WERI-Rb-1 (cell line): ENCODE measurements at regions not wholly inside any gene's neighbourhood (a gene's known extent, or its start where the extent isn't known, plus 50 kb on each side); places are given as distances from the start of the nearest gene placed in this dataset.

ENCODE experiments used
- DNase-seq: peaks from one replicate; pipeline ENCODE4 v3.0.0-alpha.2; 2020
- H3K27ac ChIP-seq: fragments of 250-450 bp; sonication (Bioruptor Pico); 2 replicates; pipeline ENCODE4 v1.5.1; 2020; ENCODE audit warnings: mild to moderate bottlenecking, moderate library complexity
- H3K27me3 ChIP-seq: fragments of 250-450 bp; sonication (Bioruptor Pico); 2 replicates; pipeline ENCODE4 v1.5.1; 2021; ENCODE audit warnings: mild to moderate bottlenecking, low read depth, moderate library complexity; ENCODE audit not compliant: insufficient read depth, severe bottlenecking
- H3K36me3 ChIP-seq: fragments of 250-450 bp; sonication (Bioruptor Pico); 2 replicates; pipeline ENCODE4 v1.5.1; 2020; ENCODE audit warnings: mild to moderate bottlenecking, moderate library complexity
- H3K4me3 ChIP-seq: 2 replicates; pipeline ENCODE4 v1.5.1; 2011; ENCODE audit warnings: low read depth, mild to moderate bottlenecking, control low read depth, low read length
- H3K9me3 ChIP-seq: fragments of 250-450 bp; sonication (Bioruptor Pico); 2 replicates; pipeline ENCODE4 v1.5.1; 2021; ENCODE audit warnings: mild to moderate bottlenecking, moderate library complexity; ENCODE audit not compliant: severe bottlenecking
- TF ChIP-seq, protein P1 (sequence below): IDR thresholded peaks from 2 replicates; pipeline ENCODE4 v1.5.1; 2011; ENCODE audit warnings: low read depth, mild to moderate bottlenecking, control low read depth, inconsistent platforms, low read length

DNA sequence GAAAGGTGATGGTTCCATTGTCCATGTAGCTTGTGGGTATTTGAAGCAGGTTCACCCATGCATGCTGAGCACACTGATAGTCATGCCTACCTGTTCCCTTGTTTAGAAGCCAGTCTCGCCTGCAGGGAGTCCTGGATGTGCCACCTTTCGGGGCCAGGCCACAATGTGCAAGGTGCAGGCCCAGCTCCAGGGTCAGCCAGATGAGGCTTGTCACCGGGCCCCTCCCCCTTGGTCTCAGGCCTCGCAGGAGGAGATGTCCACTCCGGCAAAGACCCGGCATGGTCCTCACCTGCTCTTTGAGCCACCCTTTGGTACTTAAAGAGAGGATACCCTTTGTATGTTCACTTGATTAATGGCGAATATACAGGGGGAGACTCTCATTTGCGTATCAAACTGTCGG is 140.4 kb upstream of the RTL1 start:
- Histone ChIP-seq H3K27me3 (peaks cover 78% of the 10 kb centered on the region), H3K36me3 (no peaks in the 10 kb centered on the region), H3K4me3 (no peak overlapping the region), H3K27ac (no peak overlapping the region), H3K9me3 (no peaks in the 10 kb centered on the region)
- no peak for DNase-seq
- TF ChIP-seq, protein P1, sequence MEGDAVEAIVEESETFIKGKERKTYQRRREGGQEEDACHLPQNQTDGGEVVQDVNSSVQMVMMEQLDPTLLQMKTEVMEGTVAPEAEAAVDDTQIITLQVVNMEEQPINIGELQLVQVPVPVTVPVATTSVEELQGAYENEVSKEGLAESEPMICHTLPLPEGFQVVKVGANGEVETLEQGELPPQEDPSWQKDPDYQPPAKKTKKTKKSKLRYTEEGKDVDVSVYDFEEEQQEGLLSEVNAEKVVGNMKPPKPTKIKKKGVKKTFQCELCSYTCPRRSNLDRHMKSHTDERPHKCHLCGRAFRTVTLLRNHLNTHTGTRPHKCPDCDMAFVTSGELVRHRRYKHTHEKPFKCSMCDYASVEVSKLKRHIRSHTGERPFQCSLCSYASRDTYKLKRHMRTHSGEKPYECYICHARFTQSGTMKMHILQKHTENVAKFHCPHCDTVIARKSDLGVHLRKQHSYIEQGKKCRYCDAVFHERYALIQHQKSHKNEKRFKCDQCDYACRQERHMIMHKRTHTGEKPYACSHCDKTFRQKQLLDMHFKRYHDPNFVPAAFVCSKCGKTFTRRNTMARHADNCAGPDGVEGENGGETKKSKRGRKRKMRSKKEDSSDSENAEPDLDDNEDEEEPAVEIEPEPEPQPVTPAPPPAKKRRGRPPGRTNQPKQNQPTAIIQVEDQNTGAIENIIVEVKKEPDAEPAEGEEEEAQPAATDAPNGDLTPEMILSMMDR: no peak

DNA sequence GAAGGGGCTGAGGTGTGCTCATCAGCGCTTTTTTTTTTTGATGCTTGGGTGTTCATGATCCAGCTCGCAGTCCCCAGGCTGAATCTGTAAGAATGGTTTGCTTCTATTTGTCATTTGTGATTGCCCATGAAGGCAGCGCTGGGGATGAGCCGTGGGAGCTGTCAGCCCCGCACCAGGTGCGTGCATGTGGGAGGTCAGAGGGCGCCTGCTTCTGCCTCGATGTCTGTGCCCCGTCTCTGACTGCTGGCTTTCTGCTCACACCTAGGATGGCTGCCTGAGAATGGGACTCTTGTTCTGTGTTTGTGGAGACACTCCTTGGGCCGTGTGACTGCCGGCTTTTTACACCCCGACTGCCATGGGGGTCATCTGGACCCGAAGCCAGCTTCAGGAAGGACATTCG is 141.2 kb upstream of the RTL1 start:
- no peak for DNase-seq
- TF ChIP-seq, protein P1: no peak
- no peak overlapping the region for H3K27ac ChIP-seq
- peaks cover 79% of the 10 kb centered on the region for H3K27me3 ChIP-seq
- H3K36me3 ChIP-seq: no peaks in the 10 kb centered on the region
- no peaks in the 10 kb centered on the region for H3K9me3 ChIP-seq
- H3K4me3 ChIP-seq: no peak overlapping the region

DNA sequence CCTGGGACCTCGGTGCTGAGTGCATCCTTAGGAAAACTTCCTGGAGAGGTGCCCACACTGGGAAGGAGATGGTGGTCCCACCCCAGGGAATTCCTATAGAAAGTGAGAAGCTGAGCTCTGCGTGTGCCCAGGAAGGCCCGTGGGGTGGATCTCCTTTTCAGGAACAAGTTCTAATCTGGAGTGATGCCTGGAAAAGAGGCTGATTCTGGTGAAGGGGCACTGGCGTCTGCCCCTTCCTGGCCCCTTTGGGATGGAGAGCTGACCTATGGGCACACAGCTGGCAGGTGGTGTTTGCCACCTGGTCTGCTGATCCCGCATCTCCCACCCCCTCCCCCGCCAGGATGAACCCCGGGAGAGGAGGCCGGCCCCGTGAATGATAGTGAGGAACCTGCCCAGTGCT is 142.0 kb upstream of the RTL1 start:
- H3K27ac ChIP-seq: no peak overlapping the region
- H3K4me3 ChIP-seq: no peak overlapping the region
- no peaks in the 10 kb centered on the region for H3K36me3 ChIP-seq
- no peak for DNase-seq
- no peaks in the 10 kb centered on the region for H3K9me3 ChIP-seq
- TF ChIP-seq, protein P1: no peak
- H3K27me3 ChIP-seq: peaks cover 82% of the 10 kb centered on the region

DNA sequence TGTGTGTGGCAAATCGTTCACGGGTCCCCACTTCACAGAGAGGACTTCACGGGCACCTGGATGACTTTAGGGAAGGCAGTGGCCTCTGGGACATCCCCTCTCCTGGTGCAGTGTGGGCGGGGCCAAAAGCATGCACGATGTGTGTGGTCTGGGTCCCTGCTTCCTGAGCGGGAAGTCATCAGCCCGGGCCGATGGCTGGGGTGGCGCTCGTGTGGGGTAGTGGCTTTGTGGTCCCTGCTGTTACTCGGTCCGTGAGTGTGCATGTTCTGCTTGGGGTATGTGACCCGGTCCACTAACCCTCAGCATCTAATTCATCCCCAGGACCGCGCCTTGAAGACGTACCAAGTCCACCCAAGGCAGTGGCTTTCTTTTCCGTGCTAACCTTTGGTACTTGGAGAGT is 142.5 kb upstream of the RTL1 start:
- Histone ChIP-seq H3K27ac (no peak overlapping the region), H3K27me3 (peaks cover 84% of the 10 kb centered on the region), H3K36me3 (no peaks in the 10 kb centered on the region), H3K9me3 (no peaks in the 10 kb centered on the region), H3K4me3 (no peak overlapping the region)
- TF ChIP-seq, protein P1: no peak
- DNase-seq: no peak

DNA sequence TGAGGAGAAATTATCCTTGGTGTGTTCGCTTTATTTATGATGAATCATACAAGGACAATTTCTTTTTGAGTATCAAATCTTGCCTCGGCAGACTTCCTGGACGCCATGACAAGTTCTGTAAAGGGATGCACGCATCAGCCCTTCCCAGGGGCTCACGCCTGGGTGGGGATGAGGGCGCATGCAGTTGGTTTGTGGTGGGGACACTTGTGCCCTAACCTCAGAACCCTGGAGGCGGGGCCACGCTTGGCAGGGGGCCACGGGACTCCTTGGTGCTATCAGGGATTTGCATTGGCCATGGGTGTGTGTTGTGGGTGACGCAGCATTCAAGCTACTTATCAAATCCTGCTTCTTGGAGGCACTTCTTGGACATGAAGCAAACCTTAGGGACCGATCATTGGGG is 143.8 kb upstream of the RTL1 start:
- TF ChIP-seq, protein P1: no peak
- Histone ChIP-seq H3K27me3 (peaks cover 87% of the 10 kb centered on the region), H3K4me3 (no peak overlapping the region), H3K9me3 (no peaks in the 10 kb centered on the region), H3K27ac (no peak overlapping the region), H3K36me3 (no peaks in the 10 kb centered on the region)
- no peak for DNase-seq

DNA sequence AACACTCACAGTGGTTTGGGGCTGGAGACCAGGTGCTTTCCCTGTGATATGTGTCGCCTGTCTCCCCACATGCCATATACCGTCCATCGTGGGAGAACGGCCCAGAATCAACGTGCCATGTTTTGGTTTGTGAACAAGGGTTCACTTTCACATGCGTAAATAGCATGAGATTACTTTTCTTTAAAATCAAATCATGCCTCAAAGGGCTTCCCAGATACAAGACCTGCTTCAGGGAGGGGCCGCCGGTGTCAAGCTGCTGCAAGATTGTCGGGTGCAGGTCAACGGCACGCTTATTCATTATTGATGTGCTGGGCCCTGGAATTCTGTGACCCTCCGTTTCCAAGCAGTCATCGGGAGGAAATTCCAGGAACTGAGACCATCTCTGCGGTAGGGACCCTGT is 145.2 kb upstream of the RTL1 start:
- Histone ChIP-seq H3K36me3 (no peaks in the 10 kb centered on the region), H3K27me3 (peaks cover 87% of the 10 kb centered on the region)

More for the DNA sequence above, 145.2 kb upstream of the RTL1 start:
- no peak for DNase-seq
- H3K9me3 ChIP-seq: no peaks in the 10 kb centered on the region
- H3K27ac ChIP-seq: no peak overlapping the region
- TF ChIP-seq, protein P1: no peak
- H3K4me3 ChIP-seq: no peak overlapping the region
